AG04450 (cell line): ENCODE measurements at regions not wholly inside any gene's neighbourhood (a gene's known extent, or its start where the extent isn't known, plus 50 kb on each side); places are given as distances from the start of the nearest gene placed in this dataset.

Experiments
- CTCF ChIA-PET: fragments of 300-600, 350-600 bp; formaldehyde crosslinking; extraction: SDS; loops from one replicate; lab custom pipeline; 2022; ENCODE audit warnings: antibody characterized with exemption, inconsistent platforms; lab: Charles Lee
- POLR2A ChIA-PET: fragments of 350-600 bp; formaldehyde crosslinking; extraction: SDS; loops from one replicate; lab custom pipeline; 2021; ENCODE audit warnings: antibody characterized with exemption, inconsistent platforms; lab: Yijun Ruan, JAX
- DNase-seq: peaks from one replicate; pipeline ENCODE4 v3.0.0-alpha.2; 2011; ENCODE audit warnings: low read depth, low spot score
- H3K27ac ChIP-seq: one replicate; pipeline ENCODE4 v1.5.1; 2012; ENCODE audit warnings: low read depth, low read length, control low read depth
- H3K27me3 ChIP-seq: one replicate; pipeline ENCODE4 v1.6.0; 2012; ENCODE audit warnings: low read length; ENCODE audit not compliant: control insufficient read depth, insufficient read depth
- H3K4me3 ChIP-seq: 2 replicates; pipeline ENCODE4 v1.5.1; 2011; ENCODE audit warnings: mild to moderate bottlenecking, low read depth, low read length, control low read depth
- H3K9me3 ChIP-seq: 2 replicates; pipeline ENCODE4 v1.5.1; 2012; ENCODE audit warnings: low read length; ENCODE audit not compliant: control insufficient read depth, insufficient read depth
- TF ChIP-seq, protein P1 (sequence below): IDR thresholded peaks from 2 replicates; pipeline ENCODE4 v1.5.1; 2011; ENCODE audit warnings: low read depth, low read length, control low read depth, inconsistent platforms

DNA sequence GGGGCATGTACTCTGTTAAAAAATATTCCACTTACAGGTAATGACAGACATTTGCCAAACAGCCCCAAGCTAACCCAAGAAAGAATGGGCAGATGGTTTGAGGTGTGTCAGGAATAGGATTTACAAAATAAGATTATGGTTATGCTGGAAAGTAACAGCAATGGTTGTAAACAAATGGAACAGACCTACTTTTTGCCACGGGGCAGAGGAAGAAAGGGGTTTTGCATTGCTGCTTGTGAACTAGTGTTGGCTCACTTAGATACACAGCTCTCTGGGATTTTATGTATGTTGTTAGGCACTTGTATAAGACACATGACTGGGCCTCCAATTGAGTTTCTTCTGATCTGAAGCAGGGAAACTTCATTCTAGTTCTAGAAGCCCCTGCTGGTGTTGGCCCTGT is 191.5 kb upstream of the GDNF start:
- no peaks in the 10 kb centered on the region for H3K9me3 ChIP-seq
- CTCF ChIA-PET, result no interaction called here

DNA sequence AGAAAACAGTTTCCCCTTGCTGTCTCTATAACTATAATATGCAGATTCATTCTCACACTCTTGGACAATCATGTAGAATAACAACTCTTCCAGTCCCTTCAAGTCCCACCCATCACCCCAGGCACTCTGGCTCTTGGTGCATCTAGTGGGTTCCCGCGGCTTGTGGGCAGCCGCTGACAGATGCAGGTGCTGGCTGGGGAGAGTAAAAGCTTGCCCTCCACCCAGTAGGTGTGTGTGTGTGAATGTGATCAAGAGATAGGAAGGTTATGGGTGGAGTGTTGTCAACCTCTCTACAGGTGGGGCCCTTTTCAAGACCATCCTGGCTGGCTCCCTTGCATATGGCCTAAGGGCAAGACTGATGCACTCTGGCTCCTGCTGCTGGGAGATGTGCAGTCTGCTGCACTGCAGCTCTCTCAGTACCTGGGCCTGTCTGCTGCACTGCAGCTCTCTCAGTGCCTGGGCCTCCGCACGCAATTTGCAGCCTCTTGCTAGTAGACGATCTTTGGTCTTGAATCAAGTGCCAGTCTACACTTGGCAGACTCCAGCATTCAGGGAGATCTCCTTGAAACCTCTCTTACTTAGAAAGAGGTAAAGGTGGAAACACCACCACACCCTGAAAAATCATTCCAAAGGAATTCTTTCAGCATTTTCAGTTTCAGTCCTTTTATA is 189.7 kb upstream of the GDNF start:
- TF ChIP-seq, protein P1, sequence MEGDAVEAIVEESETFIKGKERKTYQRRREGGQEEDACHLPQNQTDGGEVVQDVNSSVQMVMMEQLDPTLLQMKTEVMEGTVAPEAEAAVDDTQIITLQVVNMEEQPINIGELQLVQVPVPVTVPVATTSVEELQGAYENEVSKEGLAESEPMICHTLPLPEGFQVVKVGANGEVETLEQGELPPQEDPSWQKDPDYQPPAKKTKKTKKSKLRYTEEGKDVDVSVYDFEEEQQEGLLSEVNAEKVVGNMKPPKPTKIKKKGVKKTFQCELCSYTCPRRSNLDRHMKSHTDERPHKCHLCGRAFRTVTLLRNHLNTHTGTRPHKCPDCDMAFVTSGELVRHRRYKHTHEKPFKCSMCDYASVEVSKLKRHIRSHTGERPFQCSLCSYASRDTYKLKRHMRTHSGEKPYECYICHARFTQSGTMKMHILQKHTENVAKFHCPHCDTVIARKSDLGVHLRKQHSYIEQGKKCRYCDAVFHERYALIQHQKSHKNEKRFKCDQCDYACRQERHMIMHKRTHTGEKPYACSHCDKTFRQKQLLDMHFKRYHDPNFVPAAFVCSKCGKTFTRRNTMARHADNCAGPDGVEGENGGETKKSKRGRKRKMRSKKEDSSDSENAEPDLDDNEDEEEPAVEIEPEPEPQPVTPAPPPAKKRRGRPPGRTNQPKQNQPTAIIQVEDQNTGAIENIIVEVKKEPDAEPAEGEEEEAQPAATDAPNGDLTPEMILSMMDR, result no peak
- H3K9me3 ChIP-seq, result no peaks in the 10 kb centered on the region
- DNase-seq, result no peak
- no peak overlapping the region for H3K4me3 ChIP-seq
- no peak overlapping the region for H3K27ac ChIP-seq
- ChIA-PET POLR2A (no interaction called here), CTCF (no interaction called here)
- peaks cover 12% of the 10 kb centered on the region for H3K27me3 ChIP-seq

More for the DNA sequence above, 191.5 kb upstream of the GDNF start:
- peaks cover 7% of the 10 kb centered on the region for H3K27me3 ChIP-seq
- no peak for DNase-seq
- no peak overlapping the region for H3K4me3 ChIP-seq
- TF ChIP-seq, protein P1, result no peak
- H3K27ac ChIP-seq, result no peak overlapping the region
- POLR2A ChIA-PET, result no interaction called here

DNA sequence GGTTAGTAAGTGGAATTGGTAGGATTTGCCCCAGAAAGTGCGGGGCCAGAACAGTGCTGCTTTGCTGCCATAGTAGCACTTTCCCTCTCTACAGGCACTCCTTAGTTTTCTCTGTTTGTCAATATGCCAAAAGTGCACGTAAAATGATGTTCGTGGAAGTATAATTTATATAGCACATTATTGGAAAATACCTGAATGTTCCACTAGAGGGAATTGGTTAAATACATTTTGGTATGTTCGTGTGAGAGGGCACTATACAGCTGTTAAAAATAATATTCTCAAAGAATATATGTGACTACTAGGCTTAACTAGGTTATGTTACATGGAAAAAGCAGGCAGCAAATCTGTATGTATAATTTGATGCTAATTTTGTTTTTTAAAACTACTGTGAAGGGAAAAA is 184.0 kb upstream of the GDNF start:
- POLR2A ChIA-PET, result no interaction called here
- Histone ChIP-seq H3K9me3 (no peaks in the 10 kb centered on the region), H3K27ac (no peak overlapping the region), H3K27me3 (peaks cover 22% of the 10 kb centered on the region), H3K4me3 (no peak overlapping the region)
- CTCF ChIA-PET, result no interaction called here
- TF ChIP-seq, protein P1, result peak; percentile 22; the same call in 1 of the 2 replicates
- no peak for DNase-seq

DNA sequence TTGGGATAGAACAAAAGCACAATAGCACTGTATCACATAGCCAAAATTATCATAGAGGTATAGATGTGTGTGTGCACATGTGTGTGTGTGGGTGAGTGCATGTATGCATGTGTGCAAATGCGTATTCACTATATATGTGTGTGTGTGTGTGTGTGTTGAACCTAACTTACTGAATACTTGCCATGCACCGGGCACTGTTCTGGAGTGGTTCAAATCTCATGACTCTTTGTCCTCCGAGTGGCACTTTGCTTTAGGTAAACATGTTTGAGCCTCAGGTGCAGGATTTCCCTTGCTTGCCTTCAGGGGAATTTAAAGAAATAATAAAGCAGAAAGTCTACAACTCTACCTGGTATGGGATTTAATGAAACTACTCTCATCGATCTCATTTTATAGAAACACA is 183.5 kb upstream of the GDNF start:
- TF ChIP-seq, protein P1, result no peak
- Histone ChIP-seq H3K27me3 (peaks cover 26% of the 10 kb centered on the region), H3K27ac (no peak overlapping the region), H3K4me3 (no peak overlapping the region), H3K9me3 (no peaks in the 10 kb centered on the region)
- no peak for DNase-seq
- CTCF ChIA-PET, result no interaction called here
- POLR2A ChIA-PET, result no interaction called here

DNA sequence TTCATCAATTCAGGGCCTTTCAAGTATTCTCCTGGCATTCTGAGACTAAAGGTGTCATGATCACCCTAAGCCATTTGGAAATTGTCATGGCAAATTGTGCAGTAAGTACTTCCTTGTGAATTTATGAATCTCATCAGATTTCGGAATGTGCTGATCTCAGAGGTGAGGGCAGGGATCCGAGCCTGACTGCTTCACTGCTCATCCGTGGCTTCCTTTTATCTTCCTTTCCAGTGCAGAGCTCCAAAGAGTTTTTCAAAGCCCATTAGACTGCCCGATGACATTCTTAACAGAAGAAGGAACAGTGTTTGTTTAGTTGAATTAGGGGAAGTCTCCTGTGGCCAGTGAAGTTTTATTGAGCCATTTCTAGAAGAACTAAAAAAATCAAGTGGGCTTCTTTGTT is 182.8 kb upstream of the GDNF start:
- TF ChIP-seq, protein P1, result no peak
- Histone ChIP-seq H3K27me3 (peaks cover 25% of the 10 kb centered on the region), H3K4me3 (no peak overlapping the region), H3K9me3 (no peaks in the 10 kb centered on the region), H3K27ac (no peak overlapping the region)
- DNase-seq, result no peak
- ChIA-PET POLR2A (no interaction called here), CTCF (no interaction called here)
